Activated CD4-positive, alpha-beta T cell treated with anti-CD3 and anti-CD28 coated beads, Interleukin-2, amount 10 ng/mL, durations not matched to agents 24 days and 14 days (primary cell): ENCODE measurements at regions not wholly inside any gene's neighbourhood (a gene's known extent, or its start where the extent isn't known, plus 50 kb on each side); places are given as distances from the start of the nearest gene placed in this dataset.
A peak's percentile ranks its signal among the peaks of the same experiment; 100 is the strongest.
"Not testable (repeated sequence)": the region's sequence is repeated elsewhere in the genome, so short reads cannot be mapped to it uniquely, and the experiment has no call there.

Experiments used
- DNase-seq: peaks from one replicate; pipeline ENCODE4 v3.0.0; 2022
- H3K27ac Mint-ChIP-seq: one replicate; pipeline ENCODE4 v1.8.0; 2022; ENCODE audit warnings: mild to moderate bottlenecking, mixed read lengths
- H3K27me3 Mint-ChIP-seq: one replicate; pipeline ENCODE4 v1.8.0; 2022; ENCODE audit warnings: mixed read lengths
- H3K36me3 Mint-ChIP-seq: one replicate; pipeline ENCODE4 v1.8.0; 2022; ENCODE audit warnings: low read depth, mild to moderate bottlenecking, mixed read lengths
- H3K4me1 Mint-ChIP-seq: one replicate; pipeline ENCODE4 v1.8.0; 2021; ENCODE audit warnings: mixed read lengths
- H3K4me3 Mint-ChIP-seq: one replicate; pipeline ENCODE4 v1.8.0; 2022; ENCODE audit warnings: mild to moderate bottlenecking, moderate library complexity, mixed read lengths
- H3K9me3 Mint-ChIP-seq: one replicate; pipeline ENCODE4 v1.8.0; 2021; ENCODE audit warnings: mixed read lengths
- intact Hi-C: fragments of 100-400 bp; cut with micrococcal nuclease; formaldehyde crosslinking; loops from one replicate; pipeline ENCODE4 v1.15.1; 2023

- Mint-ChIP-seq H3K9me3 (no peaks in the 10 kb centered on the region), H3K27me3 (peaks cover 41% of the 10 kb centered on the region), H3K4me1 (peaks cover 4% of the 10 kb centered on the region), H3K4me3 (peak overlapping the region; percentile 39), H3K27ac (no peak overlapping the region), H3K36me3 (no peaks in the 10 kb centered on the region)
- DNase-seq, result no peak
- intact Hi-C loops, result no loop called here
Observed at GRCh38 chr10:26621243-26621888, 76.1 kb upstream of the PDSS1 start.

GRCh38 chr10:26621889-26622711 is 75.4 kb upstream of the PDSS1 start:
- intact Hi-C loops, result no loop called here
- Mint-ChIP-seq H3K4me3 (peak overlapping the region; percentile 39), H3K9me3 (no peaks in the 10 kb centered on the region), H3K4me1 (peaks cover 4% of the 10 kb centered on the region), H3K27me3 (peaks cover 41% of the 10 kb centered on the region), H3K36me3 (no peaks in the 10 kb centered on the region), H3K27ac (no peak overlapping the region)
- DNase-seq, result peak; percentile 60

GRCh38 chr10:26622891-26623290 is 74.6 kb upstream of the PDSS1 start:
- intact Hi-C loops, result no loop called here
- Mint-ChIP-seq H3K36me3 (no peaks in the 10 kb centered on the region), H3K27ac (no peak overlapping the region), H3K27me3 (peaks cover 43% of the 10 kb centered on the region), H3K4me3 (no peak overlapping the region), H3K4me1 (peaks cover 4% of the 10 kb centered on the region), H3K9me3 (no peaks in the 10 kb centered on the region)
- DNase-seq, result no peak

DNA sequence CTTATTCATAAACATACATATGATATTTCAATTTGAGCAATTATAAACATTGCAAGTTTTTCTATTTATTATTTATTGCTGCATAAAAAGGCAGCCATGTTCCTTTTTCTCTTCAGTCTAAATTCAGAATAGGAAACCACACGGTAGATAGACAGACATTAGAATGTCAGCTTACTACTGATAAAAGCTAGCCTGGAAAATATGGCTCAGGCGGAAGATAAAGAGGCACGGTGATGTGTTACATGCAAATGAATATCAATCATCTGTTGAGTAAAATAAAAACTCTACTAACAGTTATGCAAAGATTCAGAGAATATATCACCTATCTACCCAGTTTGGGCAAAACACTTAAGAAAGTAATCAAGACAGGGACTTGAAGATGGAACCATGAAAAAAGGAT is 73.5 kb upstream of the PDSS1 start:
- H3K4me3 Mint-ChIP-seq, result no peak overlapping the region
- DNase-seq, result no peak
- H3K9me3 Mint-ChIP-seq, result no peaks in the 10 kb centered on the region
- intact Hi-C loops, result no loop called here
- no peak overlapping the region for H3K27ac Mint-ChIP-seq
- peaks cover 43% of the 10 kb centered on the region for H3K27me3 Mint-ChIP-seq
- H3K36me3 Mint-ChIP-seq, result no peaks in the 10 kb centered on the region
- H3K4me1 Mint-ChIP-seq, result peaks cover 4% of the 10 kb centered on the region

DNA sequence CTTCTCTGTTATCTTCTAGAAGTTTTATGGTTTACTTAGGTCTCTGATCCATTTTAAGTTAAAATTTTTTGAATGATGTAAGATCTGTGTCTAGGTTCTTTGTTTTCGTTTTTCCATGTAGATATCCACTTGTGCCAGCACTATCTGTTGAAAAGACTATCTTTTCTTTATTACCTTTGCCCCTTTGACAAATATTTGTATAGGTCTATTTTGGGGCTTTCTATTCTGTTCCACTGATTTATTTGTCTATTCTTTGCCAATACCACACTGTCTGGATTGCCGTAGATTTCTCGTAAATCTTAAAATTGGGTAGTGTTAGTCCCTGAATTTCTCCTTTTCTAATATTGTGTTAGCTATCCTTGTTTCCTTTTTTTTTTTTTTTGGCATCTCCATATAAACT is 71.4 kb upstream of the PDSS1 start:
- DNase-seq, result no peak
- Mint-ChIP-seq H3K27me3 (peaks cover 38% of the 10 kb centered on the region), H3K4me1 (peaks cover 4% of the 10 kb centered on the region), H3K36me3 (no peaks in the 10 kb centered on the region), H3K4me3 (no peak overlapping the region), H3K9me3 (no peaks in the 10 kb centered on the region), H3K27ac (no peak overlapping the region)
- intact Hi-C loops, result no loop called here

DNA sequence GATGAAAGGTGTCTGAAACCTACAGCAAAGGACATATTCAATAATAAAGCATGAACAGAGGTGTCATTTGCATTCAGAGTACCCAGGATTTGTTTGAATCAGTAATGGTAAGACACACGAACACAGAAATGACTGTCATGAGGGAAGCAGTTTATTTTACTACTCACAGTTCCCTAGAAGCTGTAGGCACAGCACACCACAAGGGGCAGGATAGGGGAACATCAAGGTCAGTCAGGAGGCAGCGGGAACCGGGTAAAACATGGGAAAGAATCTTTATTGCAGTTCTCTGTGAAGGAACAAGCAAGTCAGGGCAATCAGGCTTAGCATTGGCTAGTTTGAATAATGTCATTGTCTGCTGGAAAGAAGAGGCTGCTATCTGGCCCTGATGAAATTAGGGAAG is 70.2 kb upstream of the PDSS1 start:
- H3K4me1 Mint-ChIP-seq, result no peaks in the 10 kb centered on the region
- H3K4me3 Mint-ChIP-seq, result no peak overlapping the region
- no peaks in the 10 kb centered on the region for H3K9me3 Mint-ChIP-seq
- H3K36me3 Mint-ChIP-seq, result no peaks in the 10 kb centered on the region
- no peak for DNase-seq
- intact Hi-C loops, result no loop called here
- peaks cover 30% of the 10 kb centered on the region for H3K27me3 Mint-ChIP-seq
- H3K27ac Mint-ChIP-seq, result no peak overlapping the region

- no peak overlapping the region for H3K27ac Mint-ChIP-seq
- peaks cover 5% of the 10 kb centered on the region for H3K9me3 Mint-ChIP-seq
- H3K27me3 Mint-ChIP-seq, result peaks cover 24% of the 10 kb centered on the region
- H3K36me3 Mint-ChIP-seq, result no peaks in the 10 kb centered on the region
- no peaks in the 10 kb centered on the region for H3K4me1 Mint-ChIP-seq
- no peak overlapping the region for H3K4me3 Mint-ChIP-seq
- no peak for DNase-seq
- intact Hi-C loops, result no loop called here
Observed at GRCh38 chr10:26628395-26628794, 69.1 kb upstream of the PDSS1 start.

DNA sequence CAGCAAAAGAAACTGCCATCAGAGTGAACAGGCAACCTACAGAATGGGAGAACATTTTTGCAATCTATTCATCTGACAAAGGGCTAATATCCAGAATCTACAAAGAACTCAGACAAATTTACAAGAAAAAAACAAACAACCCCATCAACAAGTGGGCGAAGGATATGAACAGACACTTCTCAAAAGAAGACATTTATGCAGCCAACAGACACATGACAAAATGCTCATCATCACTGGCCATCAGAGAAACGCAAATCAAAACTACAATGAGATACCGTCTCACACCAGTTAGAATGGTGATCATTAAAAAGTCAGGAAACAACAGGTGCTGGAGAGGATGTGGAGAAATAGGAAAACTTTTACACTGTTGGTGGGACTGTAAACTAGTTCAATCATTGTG is 65.3 kb upstream of the PDSS1 start:
- H3K9me3 Mint-ChIP-seq, H3K4me1 Mint-ChIP-seq, H3K4me3 Mint-ChIP-seq, H3K27me3 Mint-ChIP-seq, H3K36me3 Mint-ChIP-seq, H3K27ac Mint-ChIP-seq, intact Hi-C loops, DNase-seq: not testable (repeated sequence)

- DNase-seq, H3K36me3 Mint-ChIP-seq, H3K4me3 Mint-ChIP-seq, H3K4me1 Mint-ChIP-seq, H3K27ac Mint-ChIP-seq, H3K27me3 Mint-ChIP-seq, H3K9me3 Mint-ChIP-seq, intact Hi-C loops: not testable (repeated sequence)
Observed at GRCh38 chr10:26634111-26634510, 63.4 kb upstream of the PDSS1 start.

- Mint-ChIP-seq H3K9me3 (peaks cover 5% of the 10 kb centered on the region), H3K4me3 (no peak overlapping the region), H3K27me3 (peaks cover 1% of the 10 kb centered on the region), H3K36me3 (no peaks in the 10 kb centered on the region), H3K27ac (no peak overlapping the region), H3K4me1 (no peaks in the 10 kb centered on the region)
- intact Hi-C loops, result no loop called here
- DNase-seq, result no peak
Observed at GRCh38 chr10:26637521-26638275, 59.8 kb upstream of the PDSS1 start.

DNA sequence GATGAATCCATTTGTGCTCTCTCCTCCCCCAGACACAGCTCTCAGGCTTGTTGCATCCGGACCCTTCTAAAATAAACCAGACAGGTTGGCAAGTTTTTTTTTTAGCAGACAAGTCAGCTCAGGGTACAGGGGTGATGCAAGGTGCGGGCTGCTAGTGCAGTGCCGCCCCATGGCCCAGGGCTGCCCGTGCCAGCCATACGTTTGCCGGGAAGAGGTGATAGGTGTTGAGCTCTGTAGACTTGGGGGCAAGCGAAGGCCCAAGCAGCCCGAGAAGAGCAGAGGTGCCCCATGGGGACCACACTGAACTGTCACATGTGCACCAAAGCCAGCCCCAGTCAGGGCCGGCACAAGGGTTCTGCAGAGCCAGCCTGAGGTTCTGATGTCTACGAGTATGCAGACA is 57.1 kb upstream of the PDSS1 start:
- Mint-ChIP-seq H3K36me3 (no peaks in the 10 kb centered on the region), H3K9me3 (no peaks in the 10 kb centered on the region), H3K4me3 (no peak overlapping the region), H3K27me3 (peaks cover 1% of the 10 kb centered on the region), H3K4me1 (no peaks in the 10 kb centered on the region), H3K27ac (no peak overlapping the region)
- no peak for DNase-seq
- intact Hi-C loops, result no loop called here

- H3K36me3 Mint-ChIP-seq, result no peaks in the 10 kb centered on the region
- intact Hi-C loops, result no loop called here
- no peaks in the 10 kb centered on the region for H3K4me1 Mint-ChIP-seq
- DNase-seq, result no peak
- no peak overlapping the region for H3K4me3 Mint-ChIP-seq
- no peaks in the 10 kb centered on the region for H3K27me3 Mint-ChIP-seq
- H3K9me3 Mint-ChIP-seq, result no peaks in the 10 kb centered on the region
- H3K27ac Mint-ChIP-seq, result no peak overlapping the region
Observed at GRCh38 chr10:26642896-26643653, 54.4 kb upstream of the PDSS1 start.

DNA sequence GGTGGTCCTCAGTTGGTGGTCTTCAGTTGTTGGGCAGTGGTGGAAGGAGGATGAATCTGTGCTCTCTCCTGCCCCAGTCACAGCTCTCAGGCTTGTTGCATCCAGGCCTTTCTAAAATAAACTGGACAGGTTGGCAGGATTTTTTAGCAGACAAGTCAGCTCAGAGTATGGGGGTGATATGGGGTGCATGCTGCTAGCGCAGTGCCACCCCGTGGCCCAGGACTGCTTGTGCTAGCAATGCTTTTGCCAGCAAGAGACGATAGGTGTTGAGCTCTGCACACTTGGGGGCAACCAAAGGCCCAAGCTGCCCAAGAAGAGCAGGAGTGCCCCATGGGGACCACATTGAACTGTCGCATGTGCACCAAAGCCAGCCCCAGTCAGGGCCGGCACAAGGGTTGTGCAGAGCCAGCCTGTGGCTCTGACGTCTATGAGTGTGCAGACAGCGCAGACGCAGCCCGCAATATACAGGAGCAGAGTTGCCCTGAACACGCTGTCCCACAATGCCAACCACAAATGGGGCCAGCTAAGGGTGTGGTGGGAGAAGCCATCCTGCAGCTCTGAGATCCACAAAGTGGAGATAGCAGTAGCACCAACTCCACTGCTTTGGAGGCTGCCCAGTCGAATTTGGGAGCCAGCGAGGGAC is 49.8 kb upstream of the PDSS1 start:
- Mint-ChIP-seq H3K27me3 (no peaks in the 10 kb centered on the region), H3K36me3 (no peaks in the 10 kb centered on the region), H3K27ac (no peak overlapping the region), H3K4me1 (no peaks in the 10 kb centered on the region), H3K4me3 (no peak overlapping the region), H3K9me3 (no peaks in the 10 kb centered on the region)
- no peak for DNase-seq
- intact Hi-C loops, result no loop called here
